Ishikawa (cell line): ENCODE measurements at regions not wholly inside any gene's neighbourhood (a gene's known extent, or its start where the extent isn't known, plus 50 kb on each side); places are given as distances from the start of the nearest gene placed in this dataset.

ENCODE experiments used
- EP300 ChIP-seq: IDR thresholded peaks from 2 replicates; pipeline ENCODE4 v1.6.1; 2012; ENCODE audit warnings: borderline replicate concordance
- FOXM1 ChIP-seq: IDR thresholded peaks from 2 replicates; pipeline ENCODE4 v1.6.1; 2012; ENCODE audit warnings: low read depth, borderline replicate concordance
- NFIC ChIP-seq: IDR thresholded peaks from 2 replicates; pipeline ENCODE4 v1.6.1; 2012
- RAD21 ChIP-seq: IDR thresholded peaks from 2 replicates; pipeline ENCODE4 v1.6.1; 2012; ENCODE audit warnings: low read depth
- REST ChIP-seq: IDR thresholded peaks from 2 replicates; pipeline ENCODE4 v1.6.1; 2012; ENCODE audit warnings: low read depth, mild to moderate bottlenecking
- TAF1 ChIP-seq: IDR thresholded peaks from 2 replicates; pipeline ENCODE4 v1.6.1; 2012; ENCODE audit warnings: low read depth, mild to moderate bottlenecking
- TCF12 ChIP-seq: IDR thresholded peaks from 2 replicates; pipeline ENCODE4 v1.6.1; 2012; ENCODE audit warnings: low read depth
- TEAD4 ChIP-seq: IDR thresholded peaks from 2 replicates; pipeline ENCODE4 v1.6.1; 2012
- USF1 ChIP-seq: IDR thresholded peaks from 2 replicates; pipeline ENCODE4 v1.6.1; 2012
- YY1 ChIP-seq: IDR thresholded peaks from 2 replicates; pipeline ENCODE4 v1.6.1; 2012; ENCODE audit warnings: low read depth

GRCh38 chr12:34402899-34403705 is 380.8 kb downstream of the ALG10 start:
- TF ChIP-seq TEAD4 (no peak), FOXM1 (no peak), REST (no peak), EP300 (no peak), RAD21 (no peak), TCF12 (no peak), TAF1 (no peak), NFIC (no peak), YY1 (no peak), USF1 (no peak)
